GM12878 (cell line): ENCODE measurements at regions not wholly inside any gene's neighbourhood (a gene's known extent, or its start where the extent isn't known, plus 50 kb on each side); places are given as distances from the start of the nearest gene placed in this dataset.

Experiments
- ATAC-seq: fragments of 200-7000 bp; cut with Tn5 transposase; 3 replicates; pipeline ENCODE4 v1.9.1; 2020; ENCODE audit warnings: mild to moderate bottlenecking, moderate library complexity
- BruUV-seq: library from RNA; stranded (reverse); fragments of 400-500 nt; replicated peaks from 2 replicates; lab custom pipeline; 2021; lab: Mats Ljungman, UMichigan
- CTCF ChIA-PET: fragments of 300-600 bp; sonication (Branson Sonifier 250); formaldehyde crosslinking; extraction: SDS; loops from one replicate; lab custom pipeline; 2021; ENCODE audit warnings: inconsistent platforms; lab: Yijun Ruan, JAX
- POLR2A ChIA-PET: fragments of 350-600 bp; formaldehyde crosslinking; extraction: SDS; loops from one replicate; lab custom pipeline; 2021; ENCODE audit warnings: inconsistent platforms; lab: Charles Lee
- RAD21 ChIA-PET: fragments of 300-600 bp; sonication (Branson Sonifier 250); formaldehyde crosslinking; loops from one replicate; lab custom pipeline; 2023; ENCODE audit warnings: antibody characterized with exemption; ENCODE audit not compliant: unreplicated experiment; lab: Charles Lee
- SMC1A ChIA-PET: fragments of 300-600 bp; sonication (Branson Sonifier 250); formaldehyde crosslinking; loops from one replicate; lab custom pipeline; 2023; ENCODE audit not compliant: unreplicated experiment, uncharacterized antibody; lab: Charles Lee
- DNase-seq: peaks from one replicate; pipeline ENCODE4 v3.0.0-alpha.2; 2011; ENCODE audit warnings: low read depth, low spot score
- FAIRE-seq: peaks from 3 replicates; lab custom pipeline; 2011; peaks lifted over from hg19 to GRCh38; lab: Jason Lieb, UNC
- H2AFZ ChIP-seq: 2 replicates; pipeline ENCODE4 v1.6.0; 2011; ENCODE audit warnings: low read depth, low read length, control low read depth; ENCODE audit not compliant: control insufficient read depth
- H3K27ac ChIP-seq: 2 replicates; pipeline ENCODE4 v1.5.1; 2011; ENCODE audit warnings: control low read depth; ENCODE audit not compliant: control insufficient read depth, insufficient read depth
- H3K27me3 ChIP-seq, 2 experiments: replicated peaks in 1 of 2; 2 replicates each; pipeline versions ENCODE4 v1.6.0 to v1.6.1; 2011; ENCODE audit warnings: low read length in 1 of 2; ENCODE audit not compliant: control insufficient read depth in 2 of 2, insufficient read depth in 2 of 2
- H3K36me3 ChIP-seq, 2 experiments: 2 replicates each; pipeline ENCODE4 v1.5.1; 2011; ENCODE audit warnings: low read length in 1 of 2; ENCODE audit not compliant: control insufficient read depth in 2 of 2, insufficient read depth in 2 of 2
- H3K4me1 ChIP-seq: 2 replicates; pipeline ENCODE4 v1.6.1; 2011; ENCODE audit warnings: mild to moderate bottlenecking, low read length, moderate library complexity, mixed read lengths; ENCODE audit not compliant: control insufficient read depth, insufficient read depth
- H3K4me2 ChIP-seq: 2 replicates; pipeline ENCODE4 v1.6.0; 2011; ENCODE audit warnings: control low read depth; ENCODE audit not compliant: control insufficient read depth, insufficient read depth
- H3K4me3 ChIP-seq: fragments of 200-600 bp; sonication (generic); 2 replicates; pipeline ENCODE4 v1.5.1; 2016
- H3K79me2 ChIP-seq: 2 replicates; pipeline ENCODE4 v1.6.0; 2011; ENCODE audit warnings: low read length; ENCODE audit not compliant: control insufficient read depth, insufficient read depth
- H3K9ac ChIP-seq: 2 replicates; pipeline ENCODE4 v1.8.0; 2011; ENCODE audit warnings: low read length, control low read depth, mixed read lengths; ENCODE audit not compliant: control insufficient read depth, insufficient read depth
- H3K9me3 ChIP-seq: replicated peaks from 3 replicates; pipeline ENCODE4 v1.5.1; 2011; ENCODE audit warnings: mild to moderate bottlenecking, low read length; ENCODE audit not compliant: control insufficient read depth, insufficient read depth
- H4K20me1 ChIP-seq: 2 replicates; pipeline ENCODE4 v1.6.0; 2011; ENCODE audit not compliant: control insufficient read depth, insufficient read depth
- CBX5 ChIP-seq: sonication (generic); IDR thresholded peaks from 2 replicates; pipeline ENCODE4 v1.6.1; 2016; ENCODE audit warnings: low read depth, moderate library complexity, mild to moderate bottlenecking, inconsistent platforms
- CREB1 ChIP-seq: IDR thresholded peaks from 2 replicates; pipeline ENCODE4 v1.6.1; 2012; ENCODE audit warnings: low read depth, mild to moderate bottlenecking, inconsistent platforms
- ETV6 ChIP-seq, 2 experiments: fragments of 450-650 bp in 1 of 2; IDR thresholded peaks in 1 of 2; conservative IDR thresholded peaks in 1 of 2; 2 replicates each; pipeline ENCODE4 v1.6.1; 2014; ENCODE audit warnings: antibody characterized with exemption in 1 of 2, borderline replicate concordance in 1 of 2, low read depth in 1 of 2, mild to moderate bottlenecking in 1 of 2, moderate library complexity in 1 of 2
- MTA2 ChIP-seq: fragments of 450-650 bp; IDR thresholded peaks from 2 replicates; pipeline ENCODE4 v1.6.1; 2016; ENCODE audit warnings: low read depth, mild to moderate bottlenecking, moderate library complexity
- NBN ChIP-seq: fragments of 450-650 bp; IDR thresholded peaks from 2 replicates; pipeline ENCODE4 v1.6.1; 2016
- SIN3A ChIP-seq: IDR thresholded peaks from 2 replicates; pipeline ENCODE4 v1.6.1; 2012; ENCODE audit warnings: low read depth, low read length, improper control_type of control experiment
- SMARCA5 ChIP-seq: fragments of 450-650 bp; IDR thresholded peaks from 2 replicates; pipeline ENCODE4 v1.6.1; 2017; ENCODE audit warnings: mild to moderate bottlenecking
- ZNF384 ChIP-seq: IDR thresholded peaks from 2 replicates; pipeline ENCODE4 v1.6.1; 2012; ENCODE audit warnings: low read depth, mild to moderate bottlenecking, low read length, improper control_type of control experiment, borderline replicate concordance
- WGBS: methylation state at CpG from one replicate; pipeline ENCODE4 v1.1.6; 2016; ENCODE audit warnings: low lambda C conversion rate; ENCODE audit not compliant: insufficient replicate concordance, insufficient coverage; ENCODE audit errors: missing lambda C conversion rate; 5-methylcytosine and 5-hydroxymethylcytosine counted together
- in situ Hi-C: fragments of 300-500 bp; cut with MboI; formaldehyde crosslinking; loops from 9 replicates; pipeline ENCODE4 v1.14.3; 2018; ENCODE audit warnings: mixed read lengths
- intact Hi-C: fragments of 100-400 bp; cut with micrococcal nuclease; formaldehyde crosslinking; loops from one replicate; pipeline ENCODE4 v1.14.2; 2022; ENCODE audit not compliant: unreplicated experiment
- TF ChIP-seq, protein P1 (sequence below): IDR thresholded peaks from 2 replicates; pipeline ENCODE4 v1.6.1; 2012; ENCODE audit warnings: low read depth, low read length, improper control_type of control experiment
- TF ChIP-seq, protein P2 (sequence below): IDR thresholded peaks from 2 replicates; pipeline ENCODE4 v1.6.1; 2012; ENCODE audit warnings: improper control_type of control experiment, low read depth, low read length; ENCODE audit not compliant: insufficient replicate concordance
- TF ChIP-seq, protein P3 (sequence below): fragments of 450-650 bp; formaldehyde crosslinking; IDR thresholded peaks from 2 replicates; pipeline ENCODE4 v1.5.0; 2022; ENCODE audit warnings: mild to moderate bottlenecking, missing genetic modification characterization

DNA sequence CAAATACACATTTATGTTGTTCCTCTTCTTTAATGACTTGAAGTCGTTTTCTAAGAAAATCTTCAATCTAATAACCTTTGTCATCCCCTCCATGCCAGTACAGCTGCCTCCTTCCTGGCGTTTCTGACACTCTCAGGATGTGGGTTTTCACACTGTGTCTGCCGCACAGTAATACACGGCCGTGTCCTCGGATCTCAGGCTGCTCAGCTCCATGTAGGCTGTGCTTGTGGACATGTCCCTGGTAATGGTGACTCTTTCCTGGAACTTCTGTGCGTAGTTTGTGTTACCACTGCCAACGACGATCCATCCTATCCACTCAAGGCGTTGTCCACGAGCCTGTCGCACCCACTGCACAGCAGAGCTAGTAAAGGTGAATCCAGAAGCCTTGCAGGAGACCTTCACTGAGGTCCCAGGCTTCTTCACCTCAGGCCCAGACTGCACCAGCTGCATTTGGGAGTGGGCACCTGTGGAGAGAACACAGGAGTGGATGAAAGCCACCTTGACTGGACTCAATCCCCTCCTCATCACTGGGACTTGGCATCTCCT is 1095.9 kb downstream of the TMEM121 start (continued):
- TF ChIP-seq, protein P1, sequence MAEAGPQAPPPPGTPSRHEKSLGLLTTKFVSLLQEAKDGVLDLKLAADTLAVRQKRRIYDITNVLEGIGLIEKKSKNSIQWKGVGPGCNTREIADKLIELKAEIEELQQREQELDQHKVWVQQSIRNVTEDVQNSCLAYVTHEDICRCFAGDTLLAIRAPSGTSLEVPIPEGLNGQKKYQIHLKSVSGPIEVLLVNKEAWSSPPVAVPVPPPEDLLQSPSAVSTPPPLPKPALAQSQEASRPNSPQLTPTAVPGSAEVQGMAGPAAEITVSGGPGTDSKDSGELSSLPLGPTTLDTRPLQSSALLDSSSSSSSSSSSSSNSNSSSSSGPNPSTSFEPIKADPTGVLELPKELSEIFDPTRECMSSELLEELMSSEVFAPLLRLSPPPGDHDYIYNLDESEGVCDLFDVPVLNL, result no peak
- TF ChIP-seq NBN, result no peak
- no peak for TF ChIP-seq CREB1

DNA sequence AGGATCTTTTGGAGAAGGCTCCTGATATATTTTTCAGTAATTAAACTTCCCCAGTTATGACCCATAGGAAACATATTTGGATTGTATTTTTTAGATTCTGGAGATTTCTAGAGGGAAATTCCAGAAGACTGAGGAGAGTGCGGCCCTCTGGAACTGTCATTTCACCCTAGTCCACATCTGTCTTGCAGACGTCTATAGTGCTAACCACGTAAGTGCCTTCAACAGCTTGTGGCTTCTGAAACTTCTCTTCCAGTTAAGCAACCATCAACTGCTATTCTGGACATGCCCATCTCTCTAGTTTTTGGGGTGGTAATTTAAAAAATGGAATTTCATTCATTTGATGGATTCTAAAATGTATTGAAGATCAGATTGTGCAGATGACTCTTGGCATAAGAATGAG is 1098.8 kb downstream of the TMEM121 start:
- Histone ChIP-seq H3K79me2 (no peaks in the 10 kb centered on the region), H4K20me1 (no peaks in the 10 kb centered on the region), H3K4me1 (no peaks in the 10 kb centered on the region), H3K27ac (no peak overlapping the region), H3K9me3 (no peaks in the 10 kb centered on the region), H3K4me2 (no peak overlapping the region), H3K4me3 (no peak overlapping the region), H3K9ac (no peak overlapping the region), H2AFZ (no peak overlapping the region), H3K36me3 (no peaks in the 10 kb centered on the region), H3K27me3 (peaks cover 3 to 6% of the 10 kb centered on the region in 2 experiments)
- ATAC-seq, result peak; percentile 50; the same call in 2 of the 3 replicates
- ChIA-PET CTCF (interaction anchor here (1.6 to 3.0 kb wide), 3 partner anchors 8 to 38 kb away, joined by 4 to 14 read pairs (median 10); no protein-coding TSS in a partner anchor), POLR2A (no interaction called here), RAD21 (no interaction called here), SMC1A (interaction anchor here (1.0 kb wide), 1 partner anchor 32 kb away, joined by 3 read pairs; no protein-coding TSS in a partner anchor)
- BruUV-seq, result no TSS peak
- in situ Hi-C loops (no loop called here), intact Hi-C loops (loop anchor here (2.0 kb wide), 1 partner anchor 14 kb away; no protein-coding TSS in a partner anchor)
- no peak for FAIRE-seq
- DNase-seq, result no peak
- WGBS, result 22% methylated on average over 3 of the region's 3 CpGs
- TF ChIP-seq, protein P2, sequence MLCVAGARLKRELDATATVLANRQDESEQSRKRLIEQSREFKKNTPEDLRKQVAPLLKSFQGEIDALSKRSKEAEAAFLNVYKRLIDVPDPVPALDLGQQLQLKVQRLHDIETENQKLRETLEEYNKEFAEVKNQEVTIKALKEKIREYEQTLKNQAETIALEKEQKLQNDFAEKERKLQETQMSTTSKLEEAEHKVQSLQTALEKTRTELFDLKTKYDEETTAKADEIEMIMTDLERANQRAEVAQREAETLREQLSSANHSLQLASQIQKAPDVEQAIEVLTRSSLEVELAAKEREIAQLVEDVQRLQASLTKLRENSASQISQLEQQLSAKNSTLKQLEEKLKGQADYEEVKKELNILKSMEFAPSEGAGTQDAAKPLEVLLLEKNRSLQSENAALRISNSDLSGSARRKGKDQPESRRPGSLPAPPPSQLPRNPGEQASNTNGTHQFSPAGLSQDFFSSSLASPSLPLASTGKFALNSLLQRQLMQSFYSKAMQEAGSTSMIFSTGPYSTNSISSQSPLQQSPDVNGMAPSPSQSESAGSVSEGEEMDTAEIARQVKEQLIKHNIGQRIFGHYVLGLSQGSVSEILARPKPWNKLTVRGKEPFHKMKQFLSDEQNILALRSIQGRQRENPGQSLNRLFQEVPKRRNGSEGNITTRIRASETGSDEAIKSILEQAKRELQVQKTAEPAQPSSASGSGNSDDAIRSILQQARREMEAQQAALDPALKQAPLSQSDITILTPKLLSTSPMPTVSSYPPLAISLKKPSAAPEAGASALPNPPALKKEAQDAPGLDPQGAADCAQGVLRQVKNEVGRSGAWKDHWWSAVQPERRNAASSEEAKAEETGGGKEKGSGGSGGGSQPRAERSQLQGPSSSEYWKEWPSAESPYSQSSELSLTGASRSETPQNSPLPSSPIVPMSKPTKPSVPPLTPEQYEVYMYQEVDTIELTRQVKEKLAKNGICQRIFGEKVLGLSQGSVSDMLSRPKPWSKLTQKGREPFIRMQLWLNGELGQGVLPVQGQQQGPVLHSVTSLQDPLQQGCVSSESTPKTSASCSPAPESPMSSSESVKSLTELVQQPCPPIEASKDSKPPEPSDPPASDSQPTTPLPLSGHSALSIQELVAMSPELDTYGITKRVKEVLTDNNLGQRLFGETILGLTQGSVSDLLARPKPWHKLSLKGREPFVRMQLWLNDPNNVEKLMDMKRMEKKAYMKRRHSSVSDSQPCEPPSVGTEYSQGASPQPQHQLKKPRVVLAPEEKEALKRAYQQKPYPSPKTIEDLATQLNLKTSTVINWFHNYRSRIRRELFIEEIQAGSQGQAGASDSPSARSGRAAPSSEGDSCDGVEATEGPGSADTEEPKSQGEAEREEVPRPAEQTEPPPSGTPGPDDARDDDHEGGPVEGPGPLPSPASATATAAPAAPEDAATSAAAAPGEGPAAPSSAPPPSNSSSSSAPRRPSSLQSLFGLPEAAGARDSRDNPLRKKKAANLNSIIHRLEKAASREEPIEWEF, result no peak
- no peak for TF ChIP-seq MTA2
- TF ChIP-seq CBX5, result no peak
- no peak for TF ChIP-seq SIN3A
- no peak for TF ChIP-seq ZNF384
- TF ChIP-seq, protein P3, sequence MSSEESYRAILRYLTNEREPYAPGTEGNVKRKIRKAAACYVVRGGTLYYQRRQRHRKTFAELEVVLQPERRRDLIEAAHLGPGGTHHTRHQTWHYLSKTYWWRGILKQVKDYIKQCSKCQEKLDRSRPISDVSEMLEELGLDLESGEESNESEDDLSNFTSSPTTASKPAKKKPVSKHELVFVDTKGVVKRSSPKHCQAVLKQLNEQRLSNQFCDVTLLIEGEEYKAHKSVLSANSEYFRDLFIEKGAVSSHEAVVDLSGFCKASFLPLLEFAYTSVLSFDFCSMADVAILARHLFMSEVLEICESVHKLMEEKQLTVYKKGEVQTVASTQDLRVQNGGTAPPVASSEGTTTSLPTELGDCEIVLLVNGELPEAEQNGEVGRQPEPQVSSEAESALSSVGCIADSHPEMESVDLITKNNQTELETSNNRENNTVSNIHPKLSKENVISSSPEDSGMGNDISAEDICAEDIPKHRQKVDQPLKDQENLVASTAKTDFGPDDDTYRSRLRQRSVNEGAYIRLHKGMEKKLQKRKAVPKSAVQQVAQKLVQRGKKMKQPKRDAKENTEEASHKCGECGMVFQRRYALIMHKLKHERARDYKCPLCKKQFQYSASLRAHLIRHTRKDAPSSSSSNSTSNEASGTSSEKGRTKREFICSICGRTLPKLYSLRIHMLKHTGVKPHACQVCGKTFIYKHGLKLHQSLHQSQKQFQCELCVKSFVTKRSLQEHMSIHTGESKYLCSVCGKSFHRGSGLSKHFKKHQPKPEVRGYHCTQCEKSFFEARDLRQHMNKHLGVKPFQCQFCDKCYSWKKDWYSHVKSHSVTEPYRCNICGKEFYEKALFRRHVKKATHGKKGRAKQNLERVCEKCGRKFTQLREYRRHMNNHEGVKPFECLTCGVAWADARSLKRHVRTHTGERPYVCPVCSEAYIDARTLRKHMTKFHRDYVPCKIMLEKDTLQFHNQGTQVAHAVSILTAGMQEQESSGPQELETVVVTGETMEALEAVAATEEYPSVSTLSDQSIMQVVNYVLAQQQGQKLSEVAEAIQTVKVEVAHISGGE (CRISPR knock-in tag), result no peak
- no peak for TF ChIP-seq SMARCA5
- no peak for TF ChIP-seq ETV6 (conservative IDR thresholded peaks at IDR 0.05 in 1 of 2, IDR thresholded peaks at IDR 0.05 in 1 of 2; ENCODE audit: borderline replicate concordance in 1 of 2, low read depth in 1 of 2)
- TF ChIP-seq NBN, result no peak
